ENCODE measurements at regions not wholly inside any gene's neighbourhood (a gene's known extent, or its start where the extent isn't known, plus 50 kb on each side); places are given as distances from the start of the nearest gene placed in this dataset.

DNA sequence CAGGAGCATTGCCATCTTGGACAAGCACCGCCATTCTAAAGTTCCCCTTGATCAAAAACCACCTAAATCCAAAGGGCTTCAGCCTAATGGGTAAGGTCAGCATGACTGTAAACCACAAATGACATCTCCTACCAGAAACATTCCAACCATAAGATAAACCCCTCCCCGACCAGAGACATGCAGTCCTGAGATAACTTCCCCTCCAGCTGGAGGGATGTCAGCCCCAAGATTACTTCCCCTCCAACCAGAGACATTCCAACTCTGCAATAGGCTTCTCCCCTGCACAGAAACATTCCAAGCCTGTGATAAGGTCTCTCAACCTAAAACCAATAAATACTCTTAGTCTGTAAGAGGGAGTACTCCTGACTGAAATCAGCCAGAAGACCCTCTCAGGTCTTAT, 62.7 kb upstream of the DNAJC19 start:
- no peaks in the 10 kb centered on the region for H3K36me3 Mint-ChIP-seq (ENCODE audit: low read depth)
- ATAC-seq (ENCODE audit: low read depth) (no peak), DNase-seq (no peak)
- H3K27me3 Mint-ChIP-seq = peaks cover 5% of the 10 kb centered on the region
- ChIA-PET POLR2A (no interaction called here), CTCF (no interaction called here)
- no peaks in the 10 kb centered on the region for H3K4me1 Mint-ChIP-seq
- no peak overlapping the region for H3K27ac Mint-ChIP-seq
- no peak overlapping the region for H3K4me3 Mint-ChIP-seq
- TF ChIP-seq, protein P1, sequence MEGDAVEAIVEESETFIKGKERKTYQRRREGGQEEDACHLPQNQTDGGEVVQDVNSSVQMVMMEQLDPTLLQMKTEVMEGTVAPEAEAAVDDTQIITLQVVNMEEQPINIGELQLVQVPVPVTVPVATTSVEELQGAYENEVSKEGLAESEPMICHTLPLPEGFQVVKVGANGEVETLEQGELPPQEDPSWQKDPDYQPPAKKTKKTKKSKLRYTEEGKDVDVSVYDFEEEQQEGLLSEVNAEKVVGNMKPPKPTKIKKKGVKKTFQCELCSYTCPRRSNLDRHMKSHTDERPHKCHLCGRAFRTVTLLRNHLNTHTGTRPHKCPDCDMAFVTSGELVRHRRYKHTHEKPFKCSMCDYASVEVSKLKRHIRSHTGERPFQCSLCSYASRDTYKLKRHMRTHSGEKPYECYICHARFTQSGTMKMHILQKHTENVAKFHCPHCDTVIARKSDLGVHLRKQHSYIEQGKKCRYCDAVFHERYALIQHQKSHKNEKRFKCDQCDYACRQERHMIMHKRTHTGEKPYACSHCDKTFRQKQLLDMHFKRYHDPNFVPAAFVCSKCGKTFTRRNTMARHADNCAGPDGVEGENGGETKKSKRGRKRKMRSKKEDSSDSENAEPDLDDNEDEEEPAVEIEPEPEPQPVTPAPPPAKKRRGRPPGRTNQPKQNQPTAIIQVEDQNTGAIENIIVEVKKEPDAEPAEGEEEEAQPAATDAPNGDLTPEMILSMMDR (IDR thresholded peaks at IDR 0.05) = no peak
- intact Hi-C loops (cut with micrococcal nuclease) = no loop called here
- no peaks in the 10 kb centered on the region for H3K9me3 Mint-ChIP-seq

DNA sequence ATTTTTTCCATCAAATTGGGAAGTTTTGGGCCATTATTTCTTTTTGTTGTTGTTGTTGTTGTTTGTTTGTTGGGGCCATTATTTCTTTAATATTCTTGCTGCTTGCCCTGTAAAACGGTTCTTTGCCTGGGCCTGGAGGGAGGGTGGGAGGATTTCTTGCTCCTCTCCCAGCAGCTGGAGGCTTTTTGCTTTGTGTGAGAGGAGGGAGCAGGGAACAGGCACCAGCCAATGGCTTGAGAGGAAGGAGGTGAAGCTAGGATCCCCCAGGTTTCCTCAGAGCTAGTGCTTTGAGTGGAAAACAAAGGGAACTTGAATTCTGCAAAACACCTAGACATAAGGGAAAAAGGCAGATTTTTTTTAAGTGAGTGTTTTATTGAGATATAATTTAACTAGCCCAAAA, 61.2 kb upstream of the DNAJC19 start:
- POLR2A ChIA-PET = no interaction called here
- no peak overlapping the region for H3K27ac Mint-ChIP-seq

DNA sequence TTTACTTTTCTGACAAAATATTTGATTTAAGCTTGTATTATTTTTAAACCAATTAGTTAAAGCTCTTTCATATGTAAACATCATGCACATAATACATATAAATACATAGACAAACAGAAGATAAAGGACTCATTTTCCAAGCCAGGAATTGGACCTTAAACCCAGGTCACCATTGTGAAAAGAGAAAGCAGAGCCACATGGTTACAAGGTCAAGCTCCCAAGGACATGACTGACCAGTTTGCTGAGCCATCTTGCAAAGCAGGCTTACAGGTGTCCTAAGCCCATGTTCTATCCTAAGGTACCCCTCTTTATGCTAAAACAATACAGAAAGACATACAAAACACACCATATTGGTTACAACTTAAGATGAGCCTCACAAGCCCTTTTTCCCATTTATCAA, 50.5 kb upstream of the DNAJC19 start:
- CTCF ChIA-PET = no interaction called here
- H3K36me3 Mint-ChIP-seq (ENCODE audit: low read depth) = no peaks in the 10 kb centered on the region
- DNase-seq = no peak

More for the DNA sequence above, 61.2 kb upstream of the DNAJC19 start:
- no peaks in the 10 kb centered on the region for H3K9me3 Mint-ChIP-seq
- TF ChIP-seq, protein P1 (IDR thresholded peaks at IDR 0.05) = no peak
- no peaks in the 10 kb centered on the region for H3K36me3 Mint-ChIP-seq (ENCODE audit: low read depth)
- intact Hi-C loops (cut with micrococcal nuclease) = no loop called here
- no peaks in the 10 kb centered on the region for H3K4me1 Mint-ChIP-seq
- no peak for ATAC-seq (ENCODE audit: low read depth)
- peaks cover 5% of the 10 kb centered on the region for H3K27me3 Mint-ChIP-seq
- DNase-seq = no peak
- CTCF ChIA-PET = no interaction called here
- no peak overlapping the region for H3K4me3 Mint-ChIP-seq

More for the DNA sequence above, 50.5 kb upstream of the DNAJC19 start:
- H3K4me3 Mint-ChIP-seq = no peak overlapping the region
- peaks cover 3% of the 10 kb centered on the region for H3K27me3 Mint-ChIP-seq
- intact Hi-C loops (cut with micrococcal nuclease) = no loop called here
- TF ChIP-seq, protein P1 (IDR thresholded peaks at IDR 0.05) = no peak
- no peak overlapping the region for H3K27ac Mint-ChIP-seq
- ATAC-seq (ENCODE audit: low read depth) = no peak
- H3K9me3 Mint-ChIP-seq = peaks cover 14% of the 10 kb centered on the region
- no peaks in the 10 kb centered on the region for H3K4me1 Mint-ChIP-seq
- POLR2A ChIA-PET = no interaction called here
